GM04504 (cell line): ENCODE measurements at regions not wholly inside any gene's neighbourhood (a gene's known extent, or its start where the extent isn't known, plus 50 kb on each side); places are given as distances from the start of the nearest gene placed in this dataset.
A peak's percentile ranks its signal among the peaks of the same experiment; 100 is the strongest.

Source experiments
- DNase-seq: peaks from one replicate; pipeline ENCODE4 v3.0.0-alpha.2; 2012; ENCODE audit warnings: low read depth

DNA sequence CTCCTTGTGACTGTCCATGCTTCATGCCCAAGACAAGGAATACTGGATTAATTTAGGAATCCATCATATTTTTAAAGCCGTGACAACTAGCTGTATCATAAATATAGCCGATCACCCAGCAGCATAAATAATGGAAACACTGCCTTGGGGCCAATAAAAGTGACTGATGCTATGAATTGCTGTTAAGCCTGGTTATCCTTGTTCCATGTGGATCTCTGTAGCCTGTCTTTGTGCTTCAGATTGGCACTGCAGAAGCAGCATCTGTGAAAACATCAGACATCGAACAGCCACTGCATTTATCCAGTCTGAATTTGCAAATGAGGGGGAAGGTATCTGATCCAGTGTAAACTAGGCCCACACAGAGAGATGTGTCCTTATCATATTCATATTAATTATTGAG is 1181.8 kb downstream of the SORCS1 start:
- no peak for DNase-seq

DNA sequence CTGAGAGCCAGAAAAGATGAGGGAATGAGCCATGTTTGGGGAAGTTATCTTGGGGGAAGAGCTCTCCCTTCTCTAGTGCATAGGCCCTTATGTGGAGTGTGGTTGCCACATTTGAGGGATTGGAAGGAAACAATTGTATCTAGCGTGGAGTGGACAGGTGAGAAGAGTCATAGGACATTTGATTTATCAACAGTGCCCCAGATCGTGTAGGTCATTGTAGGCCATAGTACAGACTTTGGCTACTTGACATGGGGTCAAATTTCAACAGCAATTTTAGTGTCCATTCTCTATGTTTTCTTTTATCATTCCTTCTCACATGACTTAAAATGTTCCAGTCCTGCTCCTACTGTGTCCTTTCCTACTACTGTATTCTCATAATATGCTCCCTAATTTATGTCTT is 1182.8 kb downstream of the SORCS1 start:
- no peak for DNase-seq

DNA sequence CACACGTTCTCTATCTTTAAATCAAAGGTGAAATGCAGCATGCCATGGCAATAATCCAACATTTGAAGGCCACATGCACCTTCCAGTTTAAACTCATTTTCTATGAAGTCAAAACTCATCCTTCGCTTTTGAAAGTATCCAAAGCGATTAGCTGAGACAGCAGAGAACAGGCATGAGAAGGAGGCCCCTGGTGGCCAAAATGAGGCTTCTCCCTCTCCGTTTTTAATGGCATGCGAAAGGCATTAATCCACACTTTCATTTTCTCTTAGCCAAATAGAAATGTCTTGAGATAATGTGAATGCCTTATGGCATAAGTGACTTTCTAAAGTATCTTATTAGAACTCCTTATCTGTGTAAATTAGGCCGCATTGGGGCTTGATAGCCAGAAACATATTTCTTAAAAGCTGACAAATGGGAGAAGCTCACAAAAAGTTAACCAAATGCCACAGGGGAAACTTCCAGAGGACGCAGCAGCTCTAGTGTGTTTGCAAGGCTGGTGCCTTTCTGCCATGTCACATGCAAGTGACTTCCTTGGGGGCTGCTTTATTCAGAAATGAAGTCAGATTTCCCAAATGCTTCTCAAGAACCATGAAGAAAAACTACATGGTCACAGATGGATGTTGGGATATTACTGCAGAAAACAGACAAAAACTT is 1189.6 kb downstream of the SORCS1 start:
- DNase-seq: peak; percentile 4

DNA sequence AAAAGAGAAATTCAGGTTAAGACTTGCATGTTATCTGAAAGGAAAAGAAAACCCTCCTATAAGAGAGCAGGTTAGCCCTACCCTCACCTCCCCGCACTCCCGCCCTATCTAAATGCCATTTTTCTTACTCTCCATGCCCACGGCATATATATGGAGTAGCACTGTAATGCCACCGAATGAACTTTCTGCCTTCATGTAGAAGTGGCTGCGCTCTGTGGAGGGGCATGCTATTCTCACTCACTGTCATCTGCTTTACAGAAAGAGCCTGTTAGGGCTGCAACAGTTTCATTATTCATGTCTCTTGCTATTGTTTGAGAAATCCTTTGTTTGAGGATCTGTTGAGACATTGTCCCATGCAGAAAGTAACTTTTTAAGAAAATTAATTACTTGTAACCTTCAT is 1190.6 kb downstream of the SORCS1 start:
- no peak for DNase-seq

DNA sequence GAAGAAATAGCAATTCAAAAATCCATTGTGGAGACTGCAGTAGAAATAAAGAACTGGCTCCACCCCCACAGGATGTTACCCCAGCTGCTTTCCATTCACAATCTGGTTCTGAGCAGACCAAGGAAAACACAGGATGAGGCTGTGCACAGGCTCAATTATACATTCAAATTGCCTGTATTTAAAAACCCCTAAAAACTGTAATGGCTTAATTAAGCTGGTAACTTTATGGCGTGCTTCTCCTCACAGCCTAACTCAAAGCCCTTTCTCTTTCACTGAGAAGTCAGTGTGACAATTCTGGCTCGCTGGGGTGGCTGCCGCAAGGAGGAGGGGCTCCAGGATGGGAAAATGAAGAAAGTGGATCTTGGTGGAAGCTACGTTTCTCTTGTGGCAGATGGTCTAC is 1191.1 kb downstream of the SORCS1 start:
- no peak for DNase-seq

DNA sequence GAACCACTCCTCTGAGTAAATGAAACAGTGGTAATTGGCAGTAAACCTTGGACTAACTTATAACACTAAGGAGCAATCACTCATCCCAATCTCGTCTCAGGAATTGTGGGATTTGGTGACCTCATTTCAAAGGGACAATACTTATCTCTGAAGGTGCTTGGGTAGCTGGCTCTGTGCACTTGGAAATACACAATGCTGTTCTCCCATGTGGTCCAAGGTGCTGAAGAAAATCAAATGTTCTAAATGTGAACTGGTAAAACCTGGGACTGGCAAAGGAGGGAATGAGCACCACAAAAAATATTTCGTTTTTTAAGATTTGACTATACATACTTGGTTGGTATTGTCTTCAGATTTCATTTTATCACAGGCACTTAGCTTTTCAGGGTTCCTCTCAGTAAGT is 1193.0 kb downstream of the SORCS1 start:
- DNase-seq: no peak

DNA sequence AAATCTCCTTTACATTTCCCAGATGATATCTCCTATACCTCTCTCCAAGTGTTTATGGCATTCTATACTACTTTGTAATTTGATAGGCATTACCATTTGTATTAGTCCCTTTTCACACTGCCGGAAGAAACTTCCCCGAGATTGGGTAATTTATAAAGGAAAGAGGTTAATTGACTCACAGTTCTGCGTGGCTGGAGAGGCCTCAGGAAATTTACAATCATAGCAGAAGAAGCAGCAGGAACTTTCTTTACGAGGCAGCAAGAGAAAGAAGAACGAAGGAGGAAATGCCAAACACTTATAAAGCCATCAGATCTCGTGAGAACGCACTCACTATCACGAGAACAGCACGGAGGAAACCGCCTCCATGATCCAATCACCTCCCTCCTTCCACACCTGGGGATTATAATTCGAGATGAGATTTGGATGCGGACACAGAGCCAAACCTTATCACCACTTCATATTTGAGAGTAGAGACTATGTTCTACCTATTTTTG is 1194.6 kb downstream of the SORCS1 start:
- no peak for DNase-seq

DNA sequence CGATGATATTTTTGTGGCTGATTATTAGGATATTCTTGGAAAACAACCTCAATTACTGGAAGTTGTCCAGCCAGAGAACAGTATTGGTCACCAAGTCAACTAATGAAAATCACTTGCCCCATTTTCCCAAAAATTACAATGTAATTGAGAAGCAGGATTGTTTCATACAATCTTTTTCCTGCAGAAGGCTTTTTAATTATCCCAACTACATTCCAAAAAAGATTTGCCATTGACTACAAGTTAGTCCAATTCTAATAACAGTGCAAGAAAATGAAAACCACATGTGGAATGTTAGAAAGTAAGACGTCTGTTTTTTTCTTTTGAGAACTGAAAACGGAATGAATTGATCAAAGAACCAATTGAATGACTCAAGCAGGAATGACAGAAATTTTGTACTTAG is 1195.8 kb downstream of the SORCS1 start:
- no peak for DNase-seq

DNA sequence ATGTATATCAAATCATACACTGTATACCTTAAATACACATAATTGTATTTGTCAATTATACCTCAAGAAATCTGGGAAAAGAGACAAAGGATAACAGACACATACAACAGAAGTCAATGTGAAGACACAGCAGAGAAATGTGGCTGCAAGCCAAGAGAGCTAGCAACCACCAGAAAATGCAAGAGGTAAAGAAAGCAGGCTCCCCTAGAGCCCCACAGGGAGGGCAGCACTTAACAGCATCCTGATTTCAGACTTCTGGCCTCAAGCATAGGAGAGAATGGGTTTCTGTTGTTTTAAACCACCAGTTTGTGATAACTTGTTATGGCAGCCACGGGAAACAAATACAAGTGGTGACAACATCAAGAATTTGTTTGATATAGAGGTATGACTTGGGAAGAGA is 1197.2 kb downstream of the SORCS1 start:
- DNase-seq: no peak

DNA sequence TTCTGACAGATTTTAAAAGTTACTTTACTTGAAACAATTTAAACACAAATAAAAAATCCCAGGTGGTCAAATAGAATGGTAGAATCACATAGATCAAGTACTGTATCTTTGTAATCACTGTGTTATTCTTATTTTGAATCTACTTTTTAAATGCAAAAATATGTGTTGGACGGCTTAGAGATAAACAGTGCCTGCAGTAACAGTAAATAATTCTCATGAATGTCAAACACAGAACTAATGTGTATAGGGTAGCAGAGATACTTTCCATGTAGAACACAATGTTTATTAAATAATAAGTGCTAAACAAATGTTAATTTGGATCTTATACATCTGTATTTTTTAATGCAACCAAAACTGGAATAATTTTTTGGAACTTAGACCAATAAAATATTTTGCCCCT is 1199.4 kb downstream of the SORCS1 start:
- DNase-seq: no peak

DNA sequence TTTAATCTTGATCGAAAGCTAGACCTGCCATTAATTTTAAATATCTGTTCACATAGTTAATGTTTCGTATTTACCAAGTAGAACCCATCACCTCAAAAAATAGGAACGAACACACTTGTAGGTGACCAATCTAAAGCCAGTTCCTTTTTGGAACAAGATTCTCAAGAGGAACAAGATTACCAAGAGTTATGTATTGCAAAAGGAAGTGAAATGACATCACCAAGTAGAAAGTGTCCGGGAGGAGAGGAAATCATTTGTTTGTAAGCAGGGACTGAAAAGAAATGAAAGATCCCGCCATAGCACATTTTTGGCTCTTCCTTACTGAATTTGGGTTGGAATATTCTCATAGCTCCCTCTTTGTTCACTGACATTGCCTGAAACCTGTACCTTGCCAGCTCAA is 1200.5 kb downstream of the SORCS1 start:
- no peak for DNase-seq

DNA sequence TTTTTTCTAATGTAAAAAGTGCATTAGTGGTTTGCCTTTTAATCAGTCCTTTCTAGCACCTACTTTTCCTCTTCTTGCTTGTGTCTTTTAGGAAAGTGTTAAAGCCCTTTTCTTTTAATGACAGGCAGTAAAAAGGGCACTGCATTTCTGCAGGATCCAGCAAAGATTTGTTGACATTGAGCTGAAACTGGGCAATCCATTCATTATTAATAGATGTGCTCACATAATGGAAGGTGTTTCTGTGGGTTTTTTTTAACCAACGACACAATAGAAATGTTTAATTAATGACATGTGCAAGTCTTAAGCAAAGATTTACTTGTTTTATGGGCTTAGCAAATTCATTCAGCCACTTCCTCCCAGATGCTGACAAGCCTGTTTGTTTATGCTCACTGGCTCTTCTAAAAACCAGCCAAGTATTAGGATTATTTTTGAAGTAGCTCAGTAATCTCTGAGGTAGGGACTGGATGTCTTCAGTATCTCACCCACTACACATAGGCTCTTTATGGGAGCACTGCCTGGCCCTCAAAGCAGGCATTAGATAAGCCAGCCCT is 1201.1 kb downstream of the SORCS1 start:
- no peak for DNase-seq

DNA sequence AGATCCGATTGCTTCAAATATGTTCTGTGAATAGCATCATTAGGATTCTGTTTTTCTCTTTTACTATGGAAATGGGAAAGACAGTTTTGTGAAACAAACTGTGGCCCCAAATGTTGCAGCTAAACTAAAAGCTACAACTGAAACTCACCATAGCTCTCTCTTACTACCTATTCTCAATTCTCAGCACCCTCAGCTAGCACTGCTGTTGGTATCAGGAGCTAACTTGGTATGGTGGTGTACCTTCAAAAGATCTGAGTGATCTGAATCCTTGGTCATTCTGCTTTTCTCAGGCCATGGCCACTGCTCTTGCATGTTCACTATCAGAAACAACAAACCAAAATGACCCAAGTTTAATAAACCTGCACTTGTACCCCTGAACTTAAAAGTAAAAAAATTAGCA is 1208.0 kb downstream of the SORCS1 start:
- no peak for DNase-seq

DNA sequence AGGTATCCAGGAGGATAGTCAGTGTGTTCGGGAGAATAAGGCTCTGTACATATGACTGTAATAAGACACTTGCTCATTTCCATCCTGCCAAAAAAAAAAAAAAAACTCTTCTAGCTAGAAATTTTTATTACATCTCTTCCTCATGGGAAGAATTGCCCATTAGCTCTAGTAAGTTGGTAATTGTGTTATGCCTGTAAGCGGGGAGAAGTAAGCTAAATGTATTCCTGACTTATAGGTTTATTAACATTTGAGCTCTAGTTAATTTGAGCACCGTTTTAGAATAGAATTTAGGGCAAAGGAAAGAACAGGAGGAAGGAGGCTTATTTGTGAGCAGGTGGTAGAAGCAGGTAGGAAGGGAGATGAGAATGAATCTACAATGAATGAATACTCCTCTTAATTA is 1210.6 kb downstream of the SORCS1 start:
- DNase-seq: no peak

DNA sequence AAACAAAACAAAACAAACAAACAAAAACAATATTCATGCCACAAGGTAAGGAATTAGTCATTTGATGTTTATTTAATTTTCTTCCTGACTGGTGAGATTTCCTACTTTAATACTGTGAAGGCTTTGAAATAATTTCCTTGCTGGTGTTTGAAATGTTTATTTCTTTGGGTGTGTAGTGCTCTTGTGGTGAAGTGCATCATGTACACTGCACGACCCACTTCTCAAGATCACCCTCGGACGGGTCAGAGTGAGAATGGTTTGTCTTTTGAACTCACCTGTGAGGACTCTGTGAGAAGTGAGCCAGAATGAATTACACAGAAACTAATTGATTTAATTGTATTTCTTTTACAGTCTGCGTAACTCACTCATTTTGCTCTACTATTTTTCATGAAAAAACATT is 1211.5 kb downstream of the SORCS1 start:
- DNase-seq: no peak

DNA sequence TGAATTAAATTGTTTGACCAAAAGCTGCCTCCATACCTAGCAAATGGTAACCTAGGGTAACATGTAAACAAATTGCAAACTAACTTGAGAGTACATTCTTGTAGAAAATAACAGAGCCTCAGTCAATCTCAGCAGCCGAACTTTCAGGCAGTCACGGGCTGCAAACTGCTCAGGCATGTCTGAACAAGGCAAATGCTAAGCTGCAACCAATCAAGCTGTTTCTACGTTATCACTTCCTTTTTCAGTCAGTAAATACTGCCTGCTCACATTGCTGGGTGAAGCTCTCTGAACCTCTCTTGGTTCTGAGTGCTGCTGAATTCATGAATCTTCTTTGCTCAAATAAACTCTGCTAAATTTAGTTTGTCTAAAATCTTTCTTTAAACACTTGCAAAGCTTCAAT is 1212.4 kb downstream of the SORCS1 start:
- peak; percentile 7 for DNase-seq

DNA sequence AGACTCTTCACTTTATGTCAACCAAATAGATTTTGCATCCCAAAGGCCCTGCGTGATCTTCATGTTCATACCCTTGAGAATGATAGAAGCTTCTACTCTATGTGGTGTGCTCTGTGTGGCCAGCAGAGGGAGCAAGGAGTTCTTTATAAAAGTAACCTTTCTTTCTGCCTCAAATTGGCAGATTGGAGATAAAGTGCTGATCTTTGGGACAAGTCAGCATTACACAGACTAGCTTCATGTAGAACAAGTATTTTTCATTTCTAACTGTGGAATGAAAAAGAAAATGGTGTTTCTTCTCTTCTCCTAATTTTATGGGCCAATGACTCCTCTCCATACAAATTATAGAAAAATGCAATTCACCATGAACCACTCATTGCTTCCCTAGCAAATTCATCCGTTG is 1214.1 kb downstream of the SORCS1 start:
- peak; percentile 15 for DNase-seq

DNA sequence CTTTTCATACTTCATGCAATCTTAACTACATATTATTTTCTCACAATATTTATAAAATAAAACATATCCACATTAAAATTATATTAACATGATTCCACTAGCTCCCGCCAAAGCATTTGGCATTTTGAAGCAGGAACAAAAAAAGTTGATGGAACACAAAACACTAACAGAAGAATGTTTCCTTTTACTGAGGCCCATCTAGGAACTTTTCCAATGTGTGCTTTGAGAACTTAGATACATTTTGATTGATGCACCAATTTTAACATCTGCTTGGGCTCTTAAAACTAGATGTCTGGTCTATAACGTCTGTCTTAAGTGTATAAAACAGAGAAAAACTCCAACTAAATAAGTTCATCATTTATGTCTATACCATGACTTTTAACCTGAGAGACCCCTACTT is 1214.8 kb downstream of the SORCS1 start:
- DNase-seq: no peak

DNA sequence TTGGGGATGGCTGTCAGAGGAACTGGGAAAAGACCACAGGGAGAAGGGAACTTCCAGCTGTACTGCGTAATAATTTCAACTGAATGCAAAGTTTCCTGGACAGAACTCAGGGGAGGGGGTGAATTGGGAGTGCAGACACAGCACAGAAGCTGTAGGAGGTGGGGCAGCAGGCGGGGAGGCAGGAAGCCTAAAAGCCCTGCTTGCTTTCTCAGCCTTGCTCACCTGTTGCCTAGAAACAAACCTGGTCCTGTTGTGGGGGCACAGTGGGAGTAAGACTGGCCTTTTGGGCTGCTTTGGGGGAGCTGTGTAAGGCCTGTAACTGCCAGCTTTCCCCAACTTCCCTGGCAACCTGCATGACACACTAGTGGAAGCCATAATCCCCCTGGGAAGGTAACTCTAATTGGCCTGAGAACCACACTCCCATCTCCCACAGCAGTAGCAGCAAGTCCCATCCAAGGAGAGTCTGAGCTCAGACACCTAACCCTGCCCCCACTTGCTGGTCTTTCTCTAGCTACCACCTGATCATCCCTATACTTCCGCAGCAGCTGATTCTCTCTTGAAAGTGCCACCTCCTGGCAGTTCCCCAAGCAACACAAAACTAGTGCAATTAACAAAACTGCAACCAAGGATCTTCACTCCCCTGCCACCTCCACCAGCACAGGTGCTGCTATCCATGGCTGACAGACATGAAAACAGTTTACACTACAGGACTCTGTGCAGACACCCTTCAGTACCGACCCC is 1239.3 kb downstream of the SORCS1 start:
- DNase-seq: no peak

DNA sequence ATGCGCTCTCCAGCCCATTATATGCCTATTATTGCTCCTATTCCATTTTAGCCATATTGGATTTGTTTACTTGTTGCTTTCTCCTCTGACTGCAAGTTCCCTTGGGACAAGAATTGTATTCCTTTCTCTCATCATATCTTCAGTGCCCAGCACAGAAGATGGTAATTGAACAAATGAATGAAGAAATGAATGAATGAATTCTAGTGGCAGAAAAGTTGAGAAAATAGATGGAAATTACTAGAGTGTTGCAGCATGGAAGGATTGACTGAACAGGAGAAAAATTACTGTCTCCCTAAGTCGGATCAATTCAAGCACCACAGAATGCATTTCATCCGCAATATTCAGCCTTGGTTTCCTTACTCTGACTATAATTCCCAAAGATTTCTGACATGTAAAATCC is 1243.2 kb downstream of the SORCS1 start:
- DNase-seq: no peak

DNA sequence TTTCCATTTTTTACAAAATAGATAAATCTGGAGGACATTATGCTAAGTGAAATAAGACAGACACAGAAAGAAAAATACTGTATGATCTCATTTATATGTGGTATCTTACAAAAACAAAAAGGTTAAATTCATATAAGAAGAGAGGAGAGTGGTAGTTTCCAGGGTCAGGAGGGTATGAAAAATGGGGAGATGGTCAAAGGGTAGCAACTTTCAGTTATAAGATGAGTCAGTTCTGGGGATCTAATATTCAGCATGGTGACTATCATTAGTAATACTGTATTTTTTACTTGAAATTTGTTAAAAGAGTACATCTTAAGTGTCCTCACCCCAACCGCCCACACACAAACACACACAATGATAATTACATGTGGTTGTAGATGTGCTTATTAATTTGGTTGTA is 1250.1 kb downstream of the SORCS1 start:
- DNase-seq: no peak

DNA sequence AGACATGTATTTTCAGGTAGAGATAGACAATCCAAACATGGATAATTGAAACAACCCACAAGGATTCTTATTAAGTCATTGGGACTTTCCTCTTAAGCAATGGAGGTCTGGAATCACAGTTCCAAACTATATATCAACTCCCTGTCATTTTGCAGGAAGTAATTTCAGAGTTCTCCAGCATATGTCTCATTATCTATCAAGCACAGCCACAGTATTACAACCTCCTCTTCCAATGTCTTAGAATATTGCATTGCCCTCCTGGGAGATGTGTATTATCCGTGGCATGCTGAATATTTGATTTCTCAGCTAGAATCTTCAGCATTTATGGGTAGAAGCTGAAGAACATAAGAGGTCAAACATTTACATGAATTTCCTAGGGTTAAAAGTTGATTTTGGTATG is 1255.8 kb downstream of the SORCS1 start:
- no peak for DNase-seq

DNA sequence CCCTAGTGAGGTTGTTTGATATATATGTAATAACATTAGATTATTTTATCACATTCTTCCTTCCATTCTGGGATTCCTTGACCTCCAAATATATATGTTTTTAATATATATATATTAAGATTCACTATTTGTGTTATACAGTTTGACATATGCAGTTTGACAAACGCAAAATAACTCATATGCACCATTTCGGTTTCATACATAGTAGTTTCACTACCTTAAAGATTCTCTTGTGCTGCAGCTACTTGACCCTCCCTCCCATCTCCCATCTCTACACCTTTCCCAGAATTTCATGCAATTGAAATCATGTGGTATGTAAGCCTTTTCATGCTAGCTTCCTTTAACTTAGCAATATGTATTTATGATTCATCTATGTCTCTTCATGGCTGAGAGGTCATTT is 1244.4 kb downstream of the SORCS3 start:
- DNase-seq: no peak

DNA sequence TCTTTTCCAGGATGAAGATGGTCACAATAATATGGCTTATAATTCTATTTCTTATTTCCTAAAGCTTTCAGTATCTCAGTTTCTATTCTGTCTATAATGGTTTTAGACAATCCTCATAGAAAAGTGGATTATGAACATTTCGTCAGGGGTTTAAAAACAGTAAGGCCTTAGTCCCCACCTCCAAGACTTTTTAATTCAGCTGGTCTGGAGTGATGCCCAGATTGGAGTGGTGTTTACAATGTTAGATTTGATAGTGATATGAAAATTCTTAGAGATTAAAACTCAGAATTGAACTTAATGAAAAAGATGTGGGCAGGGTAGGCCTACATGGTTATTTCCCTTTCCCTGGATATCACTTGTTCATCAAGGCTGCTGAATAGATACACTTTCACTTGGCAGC is 1238.3 kb downstream of the SORCS3 start:
- no peak for DNase-seq
